A549 (cell line): ENCODE measurements at regions not wholly inside any gene's neighbourhood (a gene's known extent, or its start where the extent isn't known, plus 50 kb on each side); places are given as distances from the start of the nearest gene placed in this dataset.

ENCODE experiments used
- ATAC-seq, 2 experiments: fragments of 200-7000 bp in 1 of 2; fragments of >200 bp in 1 of 2; cut with Nextera tagmentation in 1 of 2; cut with Tn5 transposase in 1 of 2; 3 replicates each; pipeline versions ENCODE4 v1.8.0 to v1.9.1; 2018 to 2020; ENCODE audit warnings: mild to moderate bottlenecking in 1 of 2, moderate library complexity in 1 of 2
- CTCF ChIA-PET: fragments of 300-600 bp; sonication (Branson Sonifier 250); formaldehyde crosslinking; extraction: SDS; loops from one replicate; lab custom pipeline; 2021; ENCODE audit warnings: antibody characterized with exemption, inconsistent platforms; lab: Yijun Ruan, JAX
- POLR2A ChIA-PET: fragments of 350-600 bp; formaldehyde crosslinking; extraction: SDS; loops from one replicate; lab custom pipeline; 2021; ENCODE audit warnings: antibody characterized with exemption, inconsistent platforms; lab: Yijun Ruan, JAX
- DNase-seq, 2 experiments: peaks; one replicate each; pipeline versions ENCODE4 v3.0.0 to v3.0.0-alpha.2; 2011 to 2016; ENCODE audit warnings: low read depth in 1 of 2, low spot score in 1 of 2
- FAIRE-seq: peaks from 2 replicates; lab custom pipeline; 2011; peaks lifted over from hg19 to GRCh38; lab: Jason Lieb, UNC
- H3K27ac ChIP-seq, 2 experiments: fragments of >200 bp; sonication (Bioruptor Twin); formaldehyde crosslinking; 3 replicates each; pipeline ENCODE4 v1.5.1; 2016 to 2017
- H3K4me1 ChIP-seq: fragments of >200 bp; sonication (Bioruptor Twin); formaldehyde crosslinking; 3 replicates; pipeline ENCODE4 v1.6.1; 2016
- H3K4me2 ChIP-seq: fragments of >200 bp; sonication (Bioruptor Twin); formaldehyde crosslinking; 3 replicates; pipeline ENCODE4 v1.6.1; 2016
- H3K4me3 ChIP-seq: fragments of >200 bp; sonication (Bioruptor Twin); formaldehyde crosslinking; 3 replicates; pipeline ENCODE4 v1.5.1; 2016
- H3K9me3 ChIP-seq: fragments of >200 bp; sonication (Bioruptor Twin); formaldehyde crosslinking; 3 replicates; pipeline ENCODE4 v1.6.1; 2016
- BHLHE40 ChIP-seq: IDR thresholded peaks from 2 replicates; pipeline ENCODE4 v1.6.1; 2012; ENCODE audit warnings: low read depth, low read length, inconsistent platforms
- CBX2 ChIP-seq: fragments of 200-600 bp; sonication (generic); IDR thresholded peaks from 2 replicates; pipeline ENCODE4 v1.6.1; 2016; ENCODE audit warnings: low read depth, mild to moderate bottlenecking, borderline replicate concordance
- CBX8 ChIP-seq: fragments of 200-600 bp; sonication (generic); IDR thresholded peaks from 2 replicates; pipeline ENCODE4 v1.6.1; 2016
- EHF ChIP-seq: fragments of 250-450 bp; sonication (Bioruptor Pico); IDR thresholded peaks from 2 replicates; pipeline ENCODE4 v1.5.0; 2020; ENCODE audit warnings: mild to moderate bottlenecking
- EP300 ChIP-seq, 2 experiments: fragments of >200 bp; sonication (Bioruptor Twin); formaldehyde crosslinking; IDR thresholded peaks; 2 replicates in 1 of 2; 3 replicates in 1 of 2; pipeline ENCODE4 v1.6.1; 2016 to 2017
- ESRRA ChIP-seq: fragments of 150-350 bp; IDR thresholded peaks from 2 replicates; pipeline ENCODE4 v1.6.1; 2014; ENCODE audit warnings: mild to moderate bottlenecking, low read length, borderline replicate concordance
- FOSL2 ChIP-seq, 2 experiments: fragments of 450-650 bp in 1 of 2; fragments of >200 bp in 1 of 2; sonication (Bioruptor Twin) in 1 of 2; formaldehyde crosslinking; IDR thresholded peaks; 2 replicates each; pipeline versions ENCODE4 v1.5.0 to v1.6.1; 2016 to 2020; ENCODE audit warnings: mild to moderate bottlenecking in 1 of 2, moderate library complexity in 1 of 2
- HEYL ChIP-seq: fragments of 250-450 bp; sonication (Bioruptor Pico); IDR thresholded peaks from 2 replicates; pipeline ENCODE4 v1.8.0; 2021; ENCODE audit warnings: mild to moderate bottlenecking, moderate library complexity
- HMGXB4 ChIP-seq: fragments of 250-450 bp; sonication (Bioruptor Pico); IDR thresholded peaks from 2 replicates; pipeline ENCODE4 v1.5.0; 2021; ENCODE audit warnings: mild to moderate bottlenecking, moderate library complexity, borderline replicate concordance
- JUN ChIP-seq, 2 experiments: fragments of >200 bp; sonication (Bioruptor Twin); formaldehyde crosslinking; IDR thresholded peaks; 2 replicates in 1 of 2; 3 replicates in 1 of 2; pipeline ENCODE4 v1.6.1; 2016 to 2017
- JUNB ChIP-seq: fragments of >200 bp; sonication (Bioruptor Twin); formaldehyde crosslinking; IDR thresholded peaks from 2 replicates; pipeline ENCODE4 v1.6.1; 2016
- KDM5A ChIP-seq: fragments of 200-600 bp; sonication (generic); IDR thresholded peaks from 2 replicates; pipeline ENCODE4 v1.6.1; 2016; ENCODE audit warnings: antibody characterized with exemption, mild to moderate bottlenecking
- MAZ ChIP-seq: fragments of 150-350 bp; IDR thresholded peaks from 2 replicates; pipeline ENCODE4 v1.6.1; 2014; ENCODE audit warnings: antibody characterized with exemption, low read depth, low read length, borderline replicate concordance
- MYC ChIP-seq: IDR thresholded peaks from 2 replicates; pipeline ENCODE4 v1.6.1; 2012; ENCODE audit warnings: mild to moderate bottlenecking, inconsistent platforms, low read length, improper control_type of control experiment, borderline replicate concordance
- NFE2L2 ChIP-seq: fragments of 150-350 bp; conservative IDR thresholded peaks from 2 replicates; pipeline ENCODE4 v1.6.1; 2014; ENCODE audit warnings: low read length
- NR3C1 ChIP-seq: fragments of >200 bp; sonication (Bioruptor Twin); formaldehyde crosslinking; IDR thresholded peaks from 3 replicates; pipeline ENCODE4 v1.6.1; 2017
- PBX3 ChIP-seq: IDR thresholded peaks from 2 replicates; pipeline ENCODE4 v1.6.1; 2012
- PHF8 ChIP-seq: fragments of 200-600 bp; sonication (generic); IDR thresholded peaks from 2 replicates; pipeline ENCODE4 v1.6.1; 2016; ENCODE audit warnings: low read depth, mild to moderate bottlenecking, antibody characterized with exemption, moderate library complexity, borderline replicate concordance
- POLR2A ChIP-seq: IDR thresholded peaks from 2 replicates; pipeline ENCODE4 v1.6.1; 2012; ENCODE audit warnings: mild to moderate bottlenecking, low read length
- POLR2AphosphoS2 ChIP-seq: conservative IDR thresholded peaks from 2 replicates; pipeline ENCODE4 v1.6.1; 2012; ENCODE audit warnings: low read length, improper control_type of control experiment, inconsistent platforms
- RAD21 ChIP-seq, 2 experiments: fragments of >200 bp in 1 of 2; sonication (Bioruptor Twin) in 1 of 2; formaldehyde crosslinking in 1 of 2; IDR thresholded peaks in 1 of 2; conservative IDR thresholded peaks in 1 of 2; 2 replicates in 1 of 2; 3 replicates in 1 of 2; pipeline ENCODE4 v1.6.1; 2012 to 2018; ENCODE audit warnings: inconsistent platforms in 1 of 2
- RNF2 ChIP-seq: fragments of 200-600 bp; sonication (generic); IDR thresholded peaks from 2 replicates; pipeline ENCODE4 v1.6.1; 2016; ENCODE audit warnings: low read depth, mild to moderate bottlenecking, antibody characterized with exemption, moderate library complexity, borderline replicate concordance
- SMC3 ChIP-seq: fragments of >200 bp; sonication (Bioruptor Twin); formaldehyde crosslinking; IDR thresholded peaks from 3 replicates; pipeline ENCODE4 v1.6.1; 2018; ENCODE audit warnings: inconsistent platforms
- SREBF2 ChIP-seq: fragments of 450-650 bp; IDR thresholded peaks from 2 replicates; pipeline ENCODE4 v1.6.1; 2014; ENCODE audit warnings: mild to moderate bottlenecking, moderate library complexity
- ZSCAN20 ChIP-seq: fragments of 250-450 bp; sonication (Bioruptor Pico); IDR thresholded peaks from 2 replicates; pipeline ENCODE4 v1.8.0; 2022; ENCODE audit warnings: mild to moderate bottlenecking, moderate library complexity
- WGBS: methylation state at CpG from one replicate; pipeline ENCODE4 v1.1.6; 2017; ENCODE audit errors: missing lambda C conversion rate; 5-methylcytosine and 5-hydroxymethylcytosine counted together
- TF ChIP-seq, protein P1 (sequence below): fragments of 150-350 bp; IDR thresholded peaks from 2 replicates; pipeline ENCODE4 v1.6.1; 2014; ENCODE audit warnings: low read depth, mild to moderate bottlenecking, low read length

GRCh38 chr4:96316776-96317175 is 476.9 kb downstream of the PDHA2 start:
- ChIA-PET CTCF (no interaction called here), POLR2A (no interaction called here)
- no peak overlapping the region for H3K4me2 ChIP-seq
- H3K9me3 ChIP-seq: no peaks in the 10 kb centered on the region
- no peak overlapping the region for H3K4me3 ChIP-seq
- no peak for TF ChIP-seq BHLHE40
- no peak for TF ChIP-seq JUNB
- no peak for TF ChIP-seq POLR2A
- TF ChIP-seq HEYL (CRISPR knock-in tag): no peak
- TF ChIP-seq, protein P1, sequence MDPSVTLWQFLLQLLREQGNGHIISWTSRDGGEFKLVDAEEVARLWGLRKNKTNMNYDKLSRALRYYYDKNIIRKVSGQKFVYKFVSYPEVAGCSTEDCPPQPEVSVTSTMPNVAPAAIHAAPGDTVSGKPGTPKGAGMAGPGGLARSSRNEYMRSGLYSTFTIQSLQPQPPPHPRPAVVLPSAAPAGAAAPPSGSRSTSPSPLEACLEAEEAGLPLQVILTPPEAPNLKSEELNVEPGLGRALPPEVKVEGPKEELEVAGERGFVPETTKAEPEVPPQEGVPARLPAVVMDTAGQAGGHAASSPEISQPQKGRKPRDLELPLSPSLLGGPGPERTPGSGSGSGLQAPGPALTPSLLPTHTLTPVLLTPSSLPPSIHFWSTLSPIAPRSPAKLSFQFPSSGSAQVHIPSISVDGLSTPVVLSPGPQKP: no peak
- no peak for TF ChIP-seq POLR2AphosphoS2
- TF ChIP-seq ZSCAN20 (CRISPR knock-in tag): no peak
- no peak for TF ChIP-seq ESRRA
- TF ChIP-seq, all 56 proteins: peak for 0
- DNase-seq (no peak), ATAC-seq (no peak), FAIRE-seq (no peak)
- Histone ChIP-seq H3K4me1 (no peaks in the 10 kb centered on the region), H3K27ac (no peak overlapping the region)
- 10% methylated on average over 2 of the region's 2 CpGs for WGBS

GRCh38 chr4:96317891-96318290 is 478.0 kb downstream of the PDHA2 start:
- TF ChIP-seq, protein P1: no peak
- TF ChIP-seq SREBF2 (no peak), NR3C1 (no peak), FOSL2 (IDR thresholded peaks at IDR 0.05) (no peak), FOSL2 (CRISPR knock-in tag; IDR thresholded peaks at IDR 0.05) (no peak), HMGXB4 (CRISPR knock-in tag) (no peak), SMC3 (no peak), EHF (CRISPR knock-in tag) (no peak), PBX3 (no peak), MYC (no peak), BHLHE40 (no peak), KDM5A (no peak), PHF8 (no peak), JUNB (no peak)
- ChIA-PET CTCF (no interaction called here), POLR2A (no interaction called here)
- no peak overlapping the region for H3K27ac ChIP-seq
- no peaks in the 10 kb centered on the region for H3K9me3 ChIP-seq
- no peak for DNase-seq
- no peak overlapping the region for H3K4me2 ChIP-seq
- no peaks in the 10 kb centered on the region for H3K4me1 ChIP-seq
- H3K4me3 ChIP-seq: no peak overlapping the region
- no peak for ATAC-seq
- no peak for FAIRE-seq
- WGBS: 38% methylated on average over 6 of the region's 6 CpGs

DNA sequence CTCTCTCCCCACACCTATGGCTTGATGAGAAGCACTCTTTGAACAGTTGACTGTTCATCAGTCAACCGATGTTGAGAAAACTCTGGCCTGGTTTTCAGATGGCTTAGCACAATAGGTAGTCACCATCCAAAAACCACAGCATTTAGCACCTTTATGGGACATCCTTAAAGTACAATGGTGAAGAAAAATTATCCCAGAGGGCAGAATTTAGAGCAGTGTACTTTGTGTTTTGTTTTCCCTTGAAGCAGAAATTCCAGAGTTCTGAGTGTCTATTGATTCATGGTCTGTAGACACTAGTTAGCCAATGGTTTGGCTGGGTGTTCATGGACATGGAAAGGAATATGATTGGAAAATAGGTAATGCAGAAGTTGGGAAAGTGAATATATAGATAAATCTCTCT is 487.0 kb downstream of the PDHA2 start:
- no peak for TF ChIP-seq JUN (IDR thresholded peaks at IDR 0.05)
- no peak for TF ChIP-seq HEYL (CRISPR knock-in tag)
- no peak for TF ChIP-seq RNF2
- no peak for TF ChIP-seq PBX3
- TF ChIP-seq KDM5A: no peak
- TF ChIP-seq, protein P1: no peak
- TF ChIP-seq CBX8: no peak
- TF ChIP-seq RAD21 (conservative IDR thresholded peaks at IDR 0.05 in 1 of 2, IDR thresholded peaks at IDR 0.05 in 1 of 2): no peak
- TF ChIP-seq CBX2: no peak
- TF ChIP-seq NR3C1: no peak
- no peak for TF ChIP-seq NFE2L2
- no peak for TF ChIP-seq EHF (CRISPR knock-in tag)
- no peak for TF ChIP-seq EP300 (IDR thresholded peaks at IDR 0.05)
- TF ChIP-seq MAZ: no peak
- no peak overlapping the region for H3K4me2 ChIP-seq
- H3K4me1 ChIP-seq: no peaks in the 10 kb centered on the region
- FAIRE-seq (no peak), DNase-seq (no peak), ATAC-seq (no peak)
- CTCF ChIA-PET: no interaction called here
- POLR2A ChIA-PET: no interaction called here
- WGBS: 8% methylated on average over 1 of the region's 1 CpG
- no peak overlapping the region for H3K4me3 ChIP-seq
- no peak overlapping the region for H3K27ac ChIP-seq
- H3K9me3 ChIP-seq: no peaks in the 10 kb centered on the region
